ENCODE measurements at regions not wholly inside any gene's neighbourhood (a gene's known extent, or its start where the extent isn't known, plus 50 kb on each side); places are given as distances from the start of the nearest gene placed in this dataset.

GRCh38 chr4:119683518-119683917 is 54.9 kb upstream of the PDE5A start:
- TF ChIP-seq ZBTB11 (CRISPR knock-in tag; IDR thresholded peaks at IDR 0.05) (no peak), RBFOX2 (IDR thresholded peaks at IDR 0.05; ENCODE audit: low read depth, low read length) (no peak), NR3C1 (CRISPR knock-in tag; IDR thresholded peaks at IDR 0.05) (no peak), POLR2A (conservative IDR thresholded peaks at IDR 0.05) (no peak), HNRNPK (IDR thresholded peaks at IDR 0.05; ENCODE audit: low read depth, low read length, poor library complexity, severe bottlenecking) (no peak), CTCF (IDR thresholded peaks at IDR 0.05 in 2 of 3, conservative IDR thresholded peaks at IDR 0.05 in 1 of 3; ENCODE audit: insufficient read depth in 2 of 3, low read depth in 1 of 3, low read length in 3 of 3) (no peak), GABPB1 (CRISPR knock-in tag; IDR thresholded peaks at IDR 0.05) (no peak), ELF1 (tag; IDR thresholded peaks at IDR 0.05) (no peak), TOE1 (IDR thresholded peaks at IDR 0.05; ENCODE audit: borderline replicate concordance) (no peak), TOE1 (CRISPR knock-in tag; IDR thresholded peaks at IDR 0.05; ENCODE audit: borderline replicate concordance, low read depth) (no peak), U2AF2 (optimal IDR thresholded peaks at IDR 0.05; ENCODE audit: low read depth, low read length) (no peak)

Measured in K562 (cell line).